GM12892 (cell line): ENCODE measurements at regions not wholly inside any gene's neighbourhood (a gene's known extent, or its start where the extent isn't known, plus 50 kb on each side); places are given as distances from the start of the nearest gene placed in this dataset.
"Not testable (repeated sequence)": the region's sequence is repeated elsewhere in the genome, so short reads cannot be mapped to it uniquely, and the experiment has no call there.

Experiments
- DNase-seq: peaks from one replicate; pipeline ENCODE4 v3.0.0; 2011; ENCODE audit not compliant: insufficient read length
- FAIRE-seq: peaks from 2 replicates; lab custom pipeline; 2011; peaks lifted over from hg19 to GRCh38; lab: Jason Lieb, UNC
- POLR2A ChIP-seq: IDR thresholded peaks from 2 replicates; pipeline ENCODE4 v1.6.1; 2011; ENCODE audit warnings: low read depth, low read length, control low read depth
- POLR2AphosphoS5 ChIP-seq: IDR thresholded peaks from 2 replicates; pipeline ENCODE4 v1.6.1; 2011; ENCODE audit warnings: low read depth, low read length, control low read depth
- TAF1 ChIP-seq: IDR thresholded peaks from 2 replicates; pipeline ENCODE4 v1.6.1; 2011; ENCODE audit warnings: low read depth, mild to moderate bottlenecking, control low read depth, low read length, borderline replicate concordance

DNA sequence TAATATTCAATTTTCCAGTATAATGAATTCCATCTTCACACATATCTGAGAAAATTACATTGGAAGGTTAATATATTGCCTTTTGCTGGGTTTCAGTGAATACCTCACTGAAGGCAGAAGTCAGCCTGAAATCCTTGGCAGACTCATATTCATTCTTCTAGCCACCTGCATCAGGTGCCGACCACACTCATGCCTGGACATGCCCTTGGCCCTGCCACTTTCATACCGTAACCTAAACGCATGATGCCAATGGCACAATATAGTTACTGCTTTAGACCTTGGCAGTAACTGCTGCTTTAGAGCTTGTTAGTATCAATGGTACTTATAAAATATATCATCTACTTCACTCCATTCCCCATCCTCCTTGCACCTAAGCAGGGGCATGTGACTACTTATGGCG, 817.6 kb upstream of the CDH8 start:
- DNase-seq: no peak
- no peak for FAIRE-seq

DNA sequence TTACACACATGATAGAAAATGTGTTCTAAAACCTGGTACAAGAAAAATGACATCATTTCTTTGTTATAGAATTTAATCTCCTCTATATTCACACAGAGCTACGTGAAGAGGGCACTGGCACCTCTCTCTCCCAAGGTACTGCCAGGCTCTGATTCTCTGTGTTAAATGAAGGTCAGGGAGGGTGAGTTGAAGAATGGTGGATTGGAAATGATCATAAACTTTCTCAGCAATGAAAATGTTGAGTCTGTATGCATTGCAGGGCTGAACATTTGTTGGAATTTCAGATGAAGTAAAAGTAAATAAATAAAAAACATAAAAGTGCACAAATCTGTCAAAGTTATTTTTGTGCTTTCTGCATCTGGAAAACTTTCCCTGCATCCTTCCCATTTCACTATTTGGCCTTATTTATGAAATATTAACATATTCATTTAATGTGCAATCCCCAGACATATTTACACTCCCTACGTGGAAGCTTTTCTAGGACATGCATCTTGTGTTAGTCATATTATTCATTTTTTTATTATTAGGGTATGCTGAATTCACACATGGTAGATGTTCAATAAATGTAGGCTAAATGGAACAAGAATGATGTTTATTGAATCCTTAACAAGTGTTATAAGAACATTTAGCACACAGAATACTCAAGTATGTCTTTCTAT, 810.3 kb upstream of the CDH8 start:
- no peak for DNase-seq
- TF ChIP-seq POLR2A (no peak), TAF1 (no peak), POLR2AphosphoS5 (no peak)
- no peak for FAIRE-seq

More for the DNA sequence above, 817.6 kb upstream of the CDH8 start:
- TF ChIP-seq TAF1 (no peak), POLR2A (no peak), POLR2AphosphoS5 (no peak)

DNA sequence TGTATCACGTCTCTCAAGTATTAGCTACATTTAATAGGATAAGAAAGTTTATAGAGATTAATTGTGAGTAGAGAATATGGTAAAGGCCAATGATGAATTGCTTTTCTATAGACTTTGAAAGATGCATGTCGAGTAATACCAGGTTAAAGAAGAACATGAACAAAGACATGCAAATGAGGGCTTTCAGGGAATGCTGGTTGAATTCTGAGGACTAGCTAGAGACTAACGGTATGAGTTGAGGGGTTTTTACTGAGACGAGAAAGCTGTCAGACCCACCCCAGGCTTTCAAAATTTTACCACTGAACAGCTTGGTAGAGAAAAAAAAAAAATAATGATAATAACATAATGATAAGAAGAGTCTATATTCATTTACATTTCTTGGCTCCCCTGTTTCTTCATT, 796.0 kb upstream of the CDH8 start:
- no peak for FAIRE-seq
- TF ChIP-seq TAF1 (no peak), POLR2AphosphoS5 (no peak), POLR2A (no peak)
- DNase-seq: no peak

DNA sequence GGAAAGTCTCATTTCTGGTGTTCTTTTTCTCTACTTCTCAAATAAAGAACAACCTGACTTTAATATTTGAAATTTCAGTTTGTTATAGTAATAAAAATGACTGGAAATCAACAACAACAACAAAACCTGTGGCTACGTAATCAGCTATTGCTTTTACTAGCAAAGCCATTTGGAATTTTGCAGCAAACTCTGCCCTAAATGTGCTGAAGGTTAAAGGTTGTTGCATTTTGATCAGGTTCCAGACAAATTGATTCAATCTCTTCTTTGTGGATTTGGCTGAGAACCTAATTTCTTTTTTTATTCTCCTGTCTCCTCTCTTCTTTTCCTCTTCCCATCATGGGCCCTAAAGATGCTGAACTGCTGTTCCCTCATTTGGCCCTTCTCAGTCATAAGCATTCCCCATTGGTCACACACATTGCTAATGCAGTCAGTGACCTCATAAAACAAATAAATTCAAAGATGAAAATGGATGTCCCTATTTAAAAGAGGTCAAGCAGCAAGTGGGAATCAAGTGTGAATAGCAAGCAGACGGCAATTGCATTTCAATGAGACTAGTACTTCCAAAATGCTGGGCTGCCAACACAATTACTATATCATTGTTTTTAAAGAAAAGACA, 795.1 kb upstream of the CDH8 start:
- DNase-seq (no peak), FAIRE-seq (no peak)
- TF ChIP-seq POLR2A (no peak), TAF1 (no peak)

DNA sequence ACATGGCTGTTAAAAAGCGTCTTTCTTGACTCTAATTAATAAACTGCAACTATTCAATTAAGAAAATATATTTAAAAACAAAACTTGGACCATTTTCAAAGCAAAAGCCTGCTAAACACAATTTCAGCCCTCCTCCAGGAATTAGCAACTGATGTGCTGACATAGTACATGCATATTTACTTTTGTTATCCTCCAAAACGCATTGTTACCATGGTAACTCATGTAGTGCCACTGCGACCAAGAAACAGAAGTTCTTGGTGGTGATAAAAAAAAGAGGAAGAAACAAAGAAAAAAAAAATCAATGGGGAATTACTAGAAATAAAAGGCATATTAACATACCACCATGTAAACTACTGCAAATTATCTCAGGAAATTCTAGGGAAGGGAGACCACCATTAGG, 793.4 kb upstream of the CDH8 start:
- FAIRE-seq (no peak), DNase-seq (no peak)
- TF ChIP-seq POLR2A: no peak
- no peak for TF ChIP-seq TAF1
- no peak for TF ChIP-seq POLR2AphosphoS5

DNA sequence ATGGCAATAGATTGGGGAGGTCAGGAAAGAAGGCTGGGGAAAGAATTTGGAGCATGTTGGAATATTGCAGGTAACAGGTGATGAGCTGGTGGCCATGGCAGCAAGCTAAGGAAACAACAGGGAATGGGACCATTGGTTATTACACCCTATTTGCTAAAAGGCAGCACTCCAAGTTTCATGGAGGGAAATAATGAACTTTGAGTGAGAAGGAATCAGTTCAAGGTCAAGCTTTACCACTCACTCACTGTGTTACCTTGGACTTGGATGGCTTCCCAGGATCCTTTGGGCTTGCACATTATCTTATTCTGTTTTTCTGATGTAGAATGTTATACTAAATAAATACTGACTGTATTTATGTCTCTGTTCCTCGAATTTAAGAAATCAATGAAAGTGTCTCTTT, 792.8 kb upstream of the CDH8 start:
- FAIRE-seq: no peak
- no peak for TF ChIP-seq POLR2AphosphoS5
- no peak for DNase-seq

DNA sequence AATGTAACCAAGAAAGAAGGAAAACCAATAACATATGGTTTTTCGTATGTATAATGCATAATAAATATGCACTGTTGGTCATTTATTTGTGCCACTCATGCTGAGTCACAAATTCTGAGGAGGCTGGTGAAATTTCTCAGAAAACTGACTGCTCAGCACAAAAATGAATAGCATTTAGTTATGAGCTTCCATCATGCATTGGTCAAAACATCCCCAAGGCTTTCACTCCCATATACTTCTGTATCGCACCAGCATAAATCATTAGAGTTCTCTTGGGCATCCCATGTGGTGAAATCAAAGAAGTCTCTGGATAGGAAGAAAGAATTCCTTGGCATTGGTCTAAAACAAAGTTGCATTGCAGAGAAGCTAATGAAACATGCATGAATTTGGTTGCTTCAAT, 785.6 kb upstream of the CDH8 start:
- DNase-seq (no peak), FAIRE-seq (no peak)
- TF ChIP-seq POLR2A: no peak
- TF ChIP-seq TAF1: no peak
- TF ChIP-seq POLR2AphosphoS5: no peak

DNA sequence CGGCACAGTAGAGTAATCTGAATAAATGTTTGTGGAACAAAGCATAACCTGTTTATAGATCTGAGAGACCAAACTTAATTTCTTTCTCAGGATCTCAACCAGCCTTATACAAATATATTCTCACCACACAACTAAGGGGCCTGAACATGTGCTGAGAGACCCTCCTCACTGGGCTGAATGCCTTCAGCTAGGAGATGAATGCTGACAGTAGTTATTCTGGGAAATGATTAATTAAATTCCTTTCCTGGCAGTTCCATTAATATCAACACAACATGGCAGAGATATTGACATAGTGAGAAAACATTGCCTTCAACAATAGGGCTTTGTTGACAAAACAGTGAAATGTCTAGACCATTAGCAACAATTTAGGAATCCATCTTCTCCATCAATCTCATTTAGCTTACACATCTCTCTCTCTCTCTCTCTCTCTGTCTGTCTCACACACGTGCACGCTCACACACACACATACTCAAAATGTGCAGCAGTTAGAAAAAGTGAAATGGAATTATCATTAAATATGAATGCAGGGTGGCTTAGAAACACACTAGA, 780.8 kb upstream of the CDH8 start:
- no peak for TF ChIP-seq TAF1
- DNase-seq: no peak
- no peak for FAIRE-seq

DNA sequence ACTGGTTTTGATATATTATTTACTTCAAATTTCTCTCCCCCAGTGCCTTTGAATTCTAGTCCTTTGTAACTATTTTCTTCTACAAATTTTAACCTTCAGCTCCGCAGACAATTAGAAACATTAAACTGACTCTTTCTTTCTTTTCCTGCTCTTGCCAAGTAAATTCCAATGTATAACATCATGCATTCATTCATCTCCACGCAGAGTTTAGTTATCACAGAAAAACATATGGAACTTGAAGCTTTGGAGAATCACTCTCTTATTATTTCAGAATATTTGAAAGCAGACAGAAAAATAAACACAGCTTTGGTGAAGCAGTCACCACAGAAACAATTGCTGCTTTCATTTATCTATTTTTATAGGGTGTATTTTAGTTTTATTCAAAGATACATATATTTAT, 778.7 kb upstream of the CDH8 start:
- FAIRE-seq (no peak), DNase-seq (no peak)
- TF ChIP-seq POLR2AphosphoS5 (no peak), TAF1 (no peak), POLR2A (no peak)

DNA sequence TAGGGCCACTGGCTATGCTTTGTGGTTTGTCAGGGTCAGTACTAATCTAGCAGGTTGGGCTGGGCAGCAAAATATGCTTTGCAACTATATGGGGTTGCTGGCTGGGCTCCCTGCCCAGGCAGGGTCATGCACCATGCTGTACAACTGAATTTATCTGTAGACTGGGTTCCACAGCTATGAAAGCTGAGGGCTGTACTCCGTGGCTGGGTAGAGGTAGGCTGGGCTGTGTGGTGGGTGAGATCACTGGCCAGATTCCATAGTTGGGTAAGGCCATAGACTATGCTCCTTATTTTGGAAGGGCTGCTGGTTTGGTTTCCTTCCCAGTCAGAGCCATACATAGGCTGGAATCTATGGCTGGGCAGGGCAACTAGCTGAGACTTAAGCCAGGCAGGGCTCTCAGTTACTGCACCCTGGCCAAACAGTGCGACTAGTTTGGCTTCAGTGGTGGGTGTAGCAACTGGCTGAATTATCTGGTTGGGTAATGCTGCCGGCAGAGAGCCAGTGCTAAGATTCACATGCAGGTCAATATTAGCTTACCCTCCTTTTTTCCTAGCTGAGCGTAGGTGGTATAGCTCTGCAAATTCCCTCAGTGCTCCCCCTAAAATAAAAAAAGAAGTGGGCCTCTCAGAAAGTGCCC, 769.1 kb upstream of the CDH8 start:
- DNase-seq (no peak), FAIRE-seq (no peak)
- TF ChIP-seq TAF1 (no peak), POLR2AphosphoS5 (no peak), POLR2A (no peak)

DNA sequence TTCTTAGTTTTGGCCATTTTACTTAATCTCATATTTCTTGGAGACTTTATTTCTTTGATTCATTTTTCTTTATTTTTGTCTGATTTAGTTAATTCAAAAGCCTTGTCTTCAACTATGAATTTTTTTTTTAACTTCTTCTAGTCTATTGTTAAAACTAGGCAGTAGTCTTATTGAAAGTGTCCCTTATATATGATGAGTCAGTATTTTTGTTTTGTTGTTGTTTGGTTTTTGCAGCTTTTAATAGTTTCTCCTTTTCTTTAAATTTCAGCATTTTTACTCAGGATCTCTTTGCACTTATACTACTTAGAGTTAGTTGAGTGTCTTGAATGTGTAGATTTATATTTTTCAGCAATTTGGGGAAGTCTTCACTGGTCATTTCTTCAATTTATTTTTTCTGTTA, 758.5 kb upstream of the CDH8 start:
- FAIRE-seq (no peak), DNase-seq (no peak)
- TF ChIP-seq POLR2A (no peak), POLR2AphosphoS5 (no peak), TAF1 (no peak)

DNA sequence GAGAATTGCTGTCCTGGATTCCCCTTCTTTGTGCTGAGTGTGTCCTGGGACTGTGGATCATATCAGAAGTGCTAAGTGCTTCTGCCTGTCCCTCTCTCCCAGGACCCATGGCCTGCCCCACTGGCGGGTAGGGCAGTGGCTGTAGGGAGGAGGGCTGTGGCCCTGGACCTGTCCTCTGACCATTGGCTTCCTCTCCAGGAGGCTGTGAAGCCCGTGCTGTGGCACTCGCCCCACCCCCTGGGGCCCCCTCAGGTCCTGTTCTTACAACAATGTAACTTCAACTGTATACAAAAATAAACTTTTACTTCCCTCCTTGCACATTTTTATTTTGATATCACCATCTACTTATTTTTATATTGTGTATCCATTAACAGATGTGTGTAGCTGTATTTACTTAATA, 743.8 kb upstream of the CDH8 start:
- FAIRE-seq, DNase-seq: not testable (repeated sequence)
